CD1c-positive myeloid dendritic cell (primary cell): ENCODE measurements at regions not wholly inside any gene's neighbourhood (a gene's known extent, or its start where the extent isn't known, plus 50 kb on each side); places are given as distances from the start of the nearest gene placed in this dataset.

ENCODE experiments used
- DNase-seq: peaks from one replicate; pipeline ENCODE4 v3.0.0-alpha.2; 2016; ENCODE audit errors: extremely low spot score

DNA sequence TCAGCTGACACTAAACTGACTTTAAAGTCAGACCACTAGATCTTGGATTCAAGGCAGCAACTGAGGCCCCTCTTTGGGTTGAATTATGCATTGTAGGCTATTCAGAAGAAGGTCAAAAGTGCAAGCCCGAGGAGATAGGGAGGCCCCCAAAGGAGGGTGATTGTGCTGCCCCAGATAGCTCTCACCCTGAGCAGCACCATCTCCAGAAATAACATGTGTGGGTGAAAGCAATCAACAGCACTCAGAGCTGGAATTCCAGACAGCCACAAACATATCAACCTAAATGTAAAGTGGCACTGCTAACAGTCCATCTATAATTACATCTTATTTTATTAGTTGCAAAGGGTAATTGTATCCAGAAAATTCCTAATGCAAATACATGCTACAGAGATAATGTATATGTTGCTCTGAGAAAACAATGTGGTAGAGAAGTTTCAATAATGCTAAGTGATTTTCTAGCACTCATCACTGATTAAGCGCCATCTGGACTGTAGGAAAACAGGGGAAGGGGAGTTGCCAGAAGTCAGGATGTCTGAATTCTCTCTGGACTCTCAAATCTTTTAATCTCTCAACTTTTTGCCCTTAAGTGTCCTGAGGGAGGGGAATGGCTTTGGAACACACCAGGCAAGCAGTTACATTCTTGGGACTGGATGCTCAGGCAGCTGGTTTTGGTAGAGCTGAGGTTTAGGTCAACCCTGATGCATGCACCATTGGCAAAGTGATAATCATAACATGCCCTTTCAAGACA is 61.8 kb upstream of the SFRP2 start:
- no peak for DNase-seq

GRCh38 chr4:153844144-153844543 is 55.3 kb upstream of the SFRP2 start:
- DNase-seq, result no peak
